ENCODE measurements at regions not wholly inside any gene's neighbourhood (a gene's known extent, or its start where the extent isn't known, plus 50 kb on each side); places are given as distances from the start of the nearest gene placed in this dataset.

GRCh38 chr3:116821371-116821770 lies 111.8 kb downstream of the TUSC7 start:
- TF ChIP-seq POLR2A (IDR thresholded peaks at IDR 0.05) (no peak), CTCF (IDR thresholded peaks at IDR 0.05 in 4 of 5, conservative IDR thresholded peaks at IDR 0.05 in 1 of 5) (no peak)

All from gastrocnemius medialis (tissue), 4 donors.